ENCODE measurements at regions not wholly inside any gene's neighbourhood (a gene's known extent, or its start where the extent isn't known, plus 50 kb on each side); places are given as distances from the start of the nearest gene placed in this dataset.
"Not testable (repeated sequence)": the region's sequence is repeated elsewhere in the genome, so short reads cannot be mapped to it uniquely, and the experiment has no call there.

DNA sequence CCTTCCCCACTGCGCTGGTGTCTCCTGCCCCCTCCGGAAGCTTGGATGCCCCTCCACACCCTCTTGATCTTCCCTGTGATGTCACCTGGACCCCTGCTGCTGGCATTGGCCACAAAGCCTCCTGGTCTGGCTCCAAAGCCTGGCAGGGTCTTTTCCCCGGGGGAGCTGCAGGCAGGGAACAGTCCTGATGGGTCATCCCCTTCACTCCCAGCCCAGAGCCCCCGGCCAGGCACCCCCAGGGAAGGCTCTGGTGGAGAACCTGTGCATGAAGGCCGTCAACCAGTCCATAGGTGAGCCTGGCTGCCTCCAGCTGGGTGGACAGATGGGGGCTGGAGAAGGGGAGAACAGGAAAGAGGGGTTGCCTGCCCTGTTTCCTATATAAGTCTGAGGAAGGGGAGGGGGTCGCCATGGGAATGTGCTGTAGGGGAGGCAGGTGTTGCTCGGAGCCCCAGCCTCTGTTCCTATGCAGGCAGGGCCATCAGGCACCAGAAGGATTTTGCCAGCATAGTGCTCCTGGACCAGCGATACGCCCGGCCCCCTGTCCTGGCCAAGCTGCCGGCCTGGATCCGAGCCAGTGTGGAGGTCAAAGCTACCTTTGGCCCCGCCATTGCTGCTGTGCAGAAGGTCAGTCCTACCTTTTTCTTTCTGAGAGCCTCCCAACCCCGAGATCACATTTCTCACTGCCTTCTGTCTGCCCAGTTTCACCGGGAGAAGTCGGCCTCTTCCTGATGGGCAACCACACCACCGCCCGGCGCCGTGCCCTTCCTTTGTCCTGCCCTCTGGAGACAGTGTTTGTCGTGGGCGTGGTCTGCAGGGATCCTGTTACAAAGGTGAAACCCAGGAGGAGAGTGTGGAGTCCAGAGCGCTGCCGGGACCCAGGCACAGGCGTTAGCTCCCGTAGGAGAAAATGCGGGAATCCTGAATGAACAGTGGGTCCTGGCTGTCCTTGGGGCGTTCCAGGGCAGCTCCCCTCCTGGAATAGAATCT lies 104.5 kb upstream of the PZP start:
- DNase-seq (ENCODE audit: low read depth in 1 of 2, low spot score in 1 of 2): not testable (repeated sequence)

DNA sequence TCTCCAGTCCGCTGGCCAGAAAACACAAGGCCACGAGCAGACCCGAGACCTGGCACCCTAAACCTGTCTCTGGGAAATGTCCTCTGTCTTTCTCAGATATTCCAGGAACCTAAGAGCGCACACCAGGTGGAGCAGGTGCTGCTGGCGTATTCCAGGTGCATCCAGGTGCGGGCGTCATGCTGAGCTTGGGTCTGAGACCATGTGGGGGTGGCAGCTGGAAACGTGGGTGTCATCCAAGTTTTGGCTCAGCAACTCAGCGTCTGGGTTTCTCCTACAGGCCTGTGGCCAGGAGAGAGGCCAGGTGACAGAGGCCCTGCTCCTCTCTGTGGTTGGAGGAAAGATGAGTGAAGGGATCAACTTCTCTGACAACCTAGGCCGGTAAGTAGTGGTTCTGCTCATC lies 103.3 kb upstream of the PZP start:
- DNase-seq (ENCODE audit: low read depth in 1 of 2, low spot score in 1 of 2): not testable (repeated sequence)

DNA sequence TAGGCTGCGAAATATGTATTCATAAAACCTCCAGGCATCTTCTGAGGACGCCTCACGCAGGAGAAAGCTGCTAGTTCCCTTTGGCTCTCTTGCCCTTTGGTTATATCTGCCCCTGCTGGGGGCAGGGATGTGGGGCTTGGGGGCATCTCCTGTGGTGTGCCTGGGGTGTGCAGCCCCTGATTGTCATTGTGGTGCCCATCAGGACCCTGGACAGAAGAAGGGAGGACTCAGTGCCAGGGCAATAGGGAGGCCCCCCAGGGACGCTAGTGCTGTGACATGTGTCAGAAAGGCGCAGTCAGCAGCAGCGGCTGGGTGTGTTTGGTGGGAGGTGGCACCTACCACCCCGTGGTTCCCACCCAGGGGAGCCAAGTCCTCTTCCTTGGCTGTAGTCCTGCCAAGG lies 102.5 kb upstream of the PZP start:
- not testable (repeated sequence) for DNase-seq (ENCODE audit: low read depth in 1 of 2, low spot score in 1 of 2)

DNA sequence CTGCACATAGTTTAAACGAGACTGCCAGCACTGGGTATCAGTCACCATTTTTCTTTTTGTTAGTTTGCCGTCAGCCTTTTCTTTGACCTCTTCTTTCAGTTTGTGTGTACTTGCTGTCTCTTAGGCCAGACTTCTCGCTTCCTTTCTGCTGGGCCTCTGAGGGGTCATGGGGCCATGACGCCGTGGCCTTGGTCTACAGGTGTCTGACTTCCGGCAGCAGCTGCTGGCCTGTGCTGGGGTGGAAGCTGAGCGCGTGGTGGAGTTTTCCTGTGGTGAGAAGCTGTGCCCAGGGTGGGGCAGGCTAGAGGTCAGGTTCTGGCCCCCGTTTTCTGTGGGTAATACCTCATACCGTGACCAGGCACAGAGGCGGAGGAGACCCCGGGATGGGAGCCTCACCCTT lies 101.6 kb upstream of the PZP start:
- not testable (repeated sequence) for DNase-seq (ENCODE audit: low read depth in 1 of 2, low spot score in 1 of 2)

DNA sequence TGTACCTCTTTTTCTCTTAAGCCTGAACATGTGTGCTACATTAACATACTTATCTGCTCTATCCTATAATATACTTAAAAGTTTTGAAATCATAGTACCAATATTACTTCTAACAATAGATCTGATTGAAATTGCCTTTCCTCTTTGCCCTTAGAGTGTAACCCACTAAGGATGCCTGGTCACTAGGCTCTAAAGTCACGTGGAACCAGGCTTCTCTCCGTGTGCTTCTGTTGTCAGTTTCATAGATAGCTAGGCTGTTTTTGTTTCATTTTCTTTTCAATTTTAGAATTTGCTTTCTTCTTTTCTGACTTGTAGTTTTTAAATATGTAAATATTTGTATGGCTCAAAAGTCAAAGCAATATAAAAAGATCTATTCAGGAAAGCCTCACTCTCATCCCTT lies 100.5 kb upstream of the PZP start:
- DNase-seq (ENCODE audit: low read depth in 1 of 2, low spot score in 1 of 2): not testable (repeated sequence)

DNA sequence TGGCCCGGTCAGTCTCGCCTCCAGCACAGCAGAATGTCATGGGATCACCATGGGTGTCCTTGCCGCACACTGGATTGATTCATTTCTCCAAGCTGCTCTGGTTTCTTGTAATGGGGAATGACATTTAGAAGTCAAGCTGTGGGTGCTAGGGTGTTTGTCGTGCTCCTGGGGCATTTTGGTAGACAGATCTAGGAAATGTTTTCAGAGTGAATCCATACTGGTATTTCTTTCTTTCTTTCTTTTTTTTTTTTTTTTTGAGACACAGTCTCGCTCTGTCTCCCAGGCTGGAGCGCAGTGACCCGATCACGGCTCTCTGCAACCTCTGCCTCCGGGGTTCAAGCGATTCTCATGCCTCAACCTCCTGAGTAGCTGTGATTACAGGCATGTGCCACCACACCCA lies 100.0 kb upstream of the PZP start:
- not testable (repeated sequence) for DNase-seq (ENCODE audit: low read depth in 1 of 2, low spot score in 1 of 2)

DNA sequence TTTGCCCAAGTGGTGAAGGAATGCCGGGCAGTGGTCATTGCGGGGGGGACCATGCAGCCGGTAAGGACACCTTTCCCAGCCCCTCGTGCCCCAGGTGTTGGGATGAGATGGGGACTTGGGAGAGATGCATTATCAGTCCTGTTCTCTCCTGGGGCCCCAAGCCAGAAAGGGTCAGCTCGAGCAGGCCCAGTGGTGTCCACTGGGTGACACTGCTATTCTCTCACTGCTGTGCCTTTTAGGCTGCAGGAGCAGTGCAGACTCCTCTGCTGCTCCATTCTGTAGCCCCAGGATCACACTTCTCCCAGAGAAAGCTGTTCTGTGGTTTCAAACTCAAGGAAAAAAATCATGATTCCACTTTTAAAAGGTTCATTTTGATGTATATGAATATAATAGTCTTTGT lies 99.1 kb upstream of the PZP start:
- not testable (repeated sequence) for DNase-seq (ENCODE audit: low read depth in 1 of 2, low spot score in 1 of 2)

DNA sequence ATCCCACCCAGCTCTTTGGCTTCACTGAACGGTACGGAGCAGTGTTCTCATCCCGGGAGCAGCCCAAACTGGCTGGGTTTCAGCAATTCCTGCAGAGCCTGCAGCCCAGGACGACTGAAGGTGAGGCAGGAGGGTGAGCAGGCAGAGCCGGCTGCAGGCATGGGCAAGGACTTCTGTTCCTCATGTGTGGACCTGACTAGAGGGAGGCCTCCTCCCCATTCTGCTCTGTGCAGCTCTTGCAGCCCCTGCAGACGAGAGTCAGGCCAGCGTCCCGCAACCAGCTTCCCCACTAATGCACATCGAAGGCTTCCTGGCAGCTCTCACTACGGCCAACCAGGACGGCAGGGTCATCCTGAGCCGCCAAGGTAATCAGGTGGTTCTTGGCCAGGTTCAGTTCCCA lies 97.8 kb upstream of the PZP start:
- DNase-seq (ENCODE audit: low read depth in 1 of 2, low spot score in 1 of 2): not testable (repeated sequence)

DNA sequence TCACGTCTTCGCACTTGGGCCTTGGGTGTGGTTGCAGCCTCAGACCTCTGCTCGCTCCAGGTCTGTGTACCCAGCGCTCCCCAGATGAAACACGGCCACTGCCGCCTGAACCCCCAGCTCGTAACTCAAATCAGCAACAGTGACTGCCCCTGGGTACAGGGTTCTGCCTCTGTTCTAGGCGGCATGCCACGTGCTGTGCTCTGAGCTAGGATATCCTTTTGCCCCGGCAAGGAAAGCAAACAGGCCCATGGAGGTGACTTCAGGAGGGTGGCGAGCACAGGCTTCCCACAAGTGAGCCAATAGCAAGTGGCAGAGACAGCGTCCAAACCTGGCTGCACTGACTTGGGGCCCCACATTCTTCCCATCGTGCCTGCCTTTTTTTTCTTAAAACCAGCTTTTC lies 96.3 kb upstream of the PZP start:
- DNase-seq (ENCODE audit: low read depth in 1 of 2, low spot score in 1 of 2): not testable (repeated sequence)

DNA sequence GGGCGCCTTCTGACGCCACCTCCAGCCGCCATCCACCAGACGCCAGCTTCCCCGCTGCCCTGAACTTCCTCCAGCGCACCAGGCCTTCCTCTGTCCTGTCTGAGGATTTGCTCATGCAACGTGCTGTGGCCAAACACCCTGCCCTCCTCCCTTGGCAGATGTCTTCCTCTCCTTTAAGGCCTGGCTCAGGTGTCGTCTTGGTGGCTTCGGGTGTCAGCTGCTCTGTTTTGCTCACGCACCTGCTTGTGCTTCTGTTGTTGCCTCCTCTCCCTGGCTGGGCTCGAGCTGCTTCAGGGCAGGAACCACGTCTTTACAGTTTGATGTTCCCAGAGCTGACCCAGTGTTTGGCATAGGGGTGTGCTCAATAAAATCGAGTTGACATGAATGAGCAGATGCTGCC lies 87.7 kb upstream of the PZP start:
- DNase-seq (ENCODE audit: low read depth in 1 of 2, low spot score in 1 of 2): not testable (repeated sequence)

DNA sequence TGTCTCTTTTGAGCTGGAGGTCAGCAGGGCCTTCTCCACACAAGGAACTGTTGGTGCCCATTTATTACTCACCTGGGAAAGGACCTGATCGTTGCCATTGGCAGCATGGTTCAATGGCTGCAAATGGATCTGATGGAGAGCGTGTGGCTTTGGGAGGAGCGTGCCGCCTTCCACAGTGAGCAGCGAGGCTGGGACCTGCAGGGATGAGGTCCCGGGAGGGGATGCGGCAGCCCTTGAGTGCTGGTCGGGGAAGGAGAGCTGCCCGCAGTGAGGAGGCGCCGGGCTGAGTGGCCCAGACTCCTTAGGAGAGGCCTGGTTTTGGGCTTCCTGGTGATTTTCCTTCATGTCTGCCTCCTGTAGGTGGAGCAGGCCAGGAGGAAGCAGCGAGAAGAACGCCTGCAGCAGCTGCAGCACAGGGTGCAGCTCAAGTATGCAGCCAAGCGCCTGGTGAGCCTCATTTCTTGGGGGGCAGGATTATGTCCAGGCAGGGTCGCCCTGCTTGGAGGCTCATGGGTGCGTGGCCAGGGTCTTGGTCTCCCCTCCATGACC lies 86.0 kb upstream of the PZP start:
- DNase-seq (ENCODE audit: low read depth in 1 of 2, low spot score in 1 of 2): not testable (repeated sequence)

DNA sequence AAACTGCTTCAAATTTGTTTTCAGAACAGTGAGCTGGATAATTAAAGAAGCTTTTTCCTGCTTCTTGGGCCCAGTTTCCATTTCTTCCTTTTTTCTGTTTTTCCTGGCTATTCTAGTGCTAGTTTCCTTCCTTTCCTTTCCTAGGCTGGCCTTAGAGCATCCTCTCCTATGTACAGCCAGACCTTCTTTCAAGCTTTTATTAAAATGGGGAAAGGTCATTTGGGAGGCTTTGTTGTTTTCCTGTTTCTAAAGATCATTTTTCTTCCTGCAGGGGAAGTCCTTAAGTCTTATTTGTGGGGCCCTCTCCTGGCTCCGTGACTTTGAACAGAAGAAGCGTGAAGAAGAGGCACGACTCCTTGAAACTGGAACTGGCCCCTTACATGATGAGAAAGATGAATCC lies 85.2 kb upstream of the PZP start:
- not testable (repeated sequence) for DNase-seq (ENCODE audit: low read depth in 1 of 2, low spot score in 1 of 2)

DNA sequence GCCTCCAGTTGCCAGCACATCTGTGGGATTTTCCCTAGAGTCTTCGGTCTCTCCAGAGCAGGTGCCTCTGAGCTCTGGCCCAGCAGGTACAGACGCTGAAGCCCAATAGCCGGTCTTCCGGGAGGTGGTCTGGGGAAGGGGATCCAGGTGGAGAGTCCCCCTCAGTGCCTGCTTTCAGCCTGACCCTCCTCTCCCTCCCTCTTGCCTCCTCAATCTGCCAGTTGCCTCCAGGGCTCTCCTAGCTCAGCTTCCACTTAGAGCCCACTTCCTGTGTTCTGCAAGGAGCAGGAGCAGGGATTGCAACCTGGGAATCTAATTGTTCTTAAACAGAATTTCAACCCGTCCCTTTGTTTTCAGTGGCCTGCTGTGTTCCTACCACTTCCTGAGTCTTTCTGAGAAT lies 81.8 kb upstream of the PZP start:
- not testable (repeated sequence) for DNase-seq (ENCODE audit: low read depth in 1 of 2, low spot score in 1 of 2)

DNA sequence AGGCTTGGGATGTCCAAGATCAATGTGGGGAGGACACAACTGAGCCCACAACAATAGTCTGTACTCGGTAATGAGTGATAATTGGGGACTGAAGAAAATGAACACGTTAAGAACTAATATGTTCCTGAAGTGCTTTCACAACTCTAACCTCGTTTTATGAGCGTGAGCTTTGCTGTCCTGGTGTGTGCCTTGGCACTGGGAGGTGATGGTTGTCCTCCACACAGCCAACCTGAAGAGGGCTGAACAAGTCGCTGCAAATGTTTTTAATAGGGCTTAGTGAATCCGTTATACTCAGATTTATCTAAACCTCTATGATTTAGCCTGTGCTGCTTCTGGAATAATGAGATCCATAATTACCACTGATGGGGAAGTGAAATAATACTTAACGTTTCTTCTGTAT lies 76.5 kb upstream of the PZP start:
- DNase-seq (ENCODE audit: low read depth in 1 of 2, low spot score in 1 of 2): not testable (repeated sequence)

DNA sequence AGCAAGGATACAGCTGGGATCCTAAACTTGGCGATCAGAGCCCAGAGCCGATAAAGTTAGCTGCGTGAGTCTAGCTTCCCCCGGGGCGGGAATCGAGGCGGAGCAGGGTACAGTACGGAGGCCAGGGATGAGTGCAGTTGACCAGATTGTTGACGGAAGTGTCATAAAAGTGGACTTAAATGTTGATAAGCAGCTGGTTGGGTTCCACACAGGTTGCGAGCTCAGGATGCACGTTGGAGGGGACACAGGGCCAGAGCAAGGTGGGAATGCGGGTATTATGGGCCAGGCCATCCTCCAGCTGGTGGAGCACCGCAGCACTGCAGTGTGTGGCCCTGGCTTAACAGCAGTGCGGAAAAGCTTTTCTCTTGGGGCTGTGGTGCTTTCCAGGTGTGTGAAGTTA lies 76.0 kb upstream of the PZP start:
- DNase-seq (ENCODE audit: low read depth in 1 of 2, low spot score in 1 of 2): peak in 1 of 2 donors; percentile 5

DNA sequence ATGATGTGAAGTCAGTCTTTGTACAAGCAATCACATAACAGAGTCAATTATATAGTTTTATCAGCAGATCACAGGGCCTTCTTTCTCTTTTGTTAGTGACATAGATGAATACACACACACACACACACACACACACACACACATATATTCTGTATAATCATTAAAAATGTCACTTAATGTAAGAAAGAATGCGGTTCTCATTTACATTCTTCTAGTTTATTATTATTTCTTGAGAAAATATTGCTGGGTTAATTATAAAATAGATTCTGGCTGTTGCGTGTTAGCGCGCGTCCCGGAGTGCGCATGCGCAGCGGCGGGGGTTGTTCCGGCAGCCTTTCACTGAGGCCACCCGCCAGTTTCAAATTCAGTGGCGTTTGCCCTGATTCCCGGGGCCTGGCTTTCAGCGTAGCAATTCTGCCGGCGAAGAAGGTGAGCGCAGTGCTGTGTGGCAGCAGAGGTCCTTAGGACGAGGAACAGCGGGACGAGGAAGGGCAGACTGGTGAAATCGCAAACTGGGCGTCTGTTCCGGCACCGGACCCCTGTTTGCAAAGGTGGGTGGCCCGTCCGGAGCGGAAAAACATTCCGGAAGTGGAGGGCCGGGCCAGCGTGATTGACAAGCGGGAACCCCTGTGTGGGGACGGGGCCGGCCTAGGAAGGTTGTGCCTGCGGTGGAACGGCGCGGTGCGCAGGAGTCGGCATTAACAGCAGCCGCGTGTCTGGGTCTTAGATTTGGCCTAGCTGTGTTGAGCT lies 75.3 kb upstream of the PZP start:
- DNase-seq (ENCODE audit: low read depth in 1 of 2, low spot score in 1 of 2): peak; percentile 59 to 80

DNA sequence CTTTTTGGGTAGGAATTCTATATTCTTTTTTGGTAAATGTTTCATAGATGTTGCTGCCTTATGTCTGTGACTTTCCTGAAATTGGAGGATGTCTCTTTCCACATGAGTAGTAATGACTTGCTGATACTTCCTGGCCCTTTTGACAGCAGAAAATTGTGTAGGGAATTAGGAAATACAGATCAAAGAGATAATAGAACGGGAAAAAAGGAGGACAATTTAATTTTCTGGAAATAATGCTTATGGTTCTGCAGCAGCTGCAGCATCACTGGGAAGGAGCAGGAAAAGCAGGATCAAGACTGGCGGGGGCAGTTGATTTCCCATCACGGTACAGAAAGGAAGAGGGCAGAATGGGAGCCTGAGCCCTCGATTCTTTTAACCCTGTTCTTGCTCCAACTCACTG lies 68.8 kb upstream of the PZP start:
- DNase-seq (ENCODE audit: low read depth in 1 of 2, low spot score in 1 of 2): no peak

DNA sequence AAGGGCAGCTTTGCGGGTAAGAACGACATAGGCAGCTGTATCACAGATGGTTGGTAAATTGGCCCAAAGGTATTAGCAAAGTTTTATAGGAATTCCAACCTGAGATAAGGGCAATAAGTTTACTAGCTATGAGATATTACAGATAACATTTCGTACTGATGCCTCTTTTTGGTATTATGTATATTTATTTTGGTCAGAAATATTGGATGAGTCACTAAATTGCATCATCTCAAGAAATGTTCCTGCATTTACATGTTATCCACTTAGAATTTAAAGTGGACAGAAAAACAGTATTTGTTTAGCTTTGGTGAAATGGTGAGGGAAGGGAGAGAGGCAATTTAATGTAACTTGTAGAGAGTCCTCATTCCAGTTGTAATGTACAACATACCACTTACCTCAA lies 65.1 kb upstream of the PZP start:
- DNase-seq (ENCODE audit: low read depth in 1 of 2, low spot score in 1 of 2): no peak

DNA sequence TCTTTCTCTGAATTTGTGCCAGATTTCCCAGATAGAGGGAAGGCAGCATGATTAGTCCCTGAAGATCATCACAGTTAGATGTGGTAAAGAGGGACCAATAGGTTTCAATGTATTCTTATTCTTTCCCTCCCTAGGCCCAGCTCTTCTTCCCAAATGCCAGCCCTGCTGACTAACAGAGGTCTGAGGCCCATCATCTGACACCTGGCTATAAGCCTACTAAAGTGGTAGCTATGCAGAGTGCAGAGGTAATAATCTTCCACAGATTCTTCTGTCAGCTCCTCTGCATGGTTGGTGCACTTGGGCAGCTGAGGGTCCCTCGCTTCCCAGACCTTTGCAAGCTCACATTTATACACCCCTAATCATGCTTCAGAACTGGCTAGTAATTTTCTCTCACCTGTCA lies 63.7 kb upstream of the PZP start:
- DNase-seq (ENCODE audit: low read depth in 1 of 2, low spot score in 1 of 2): no peak

DNA sequence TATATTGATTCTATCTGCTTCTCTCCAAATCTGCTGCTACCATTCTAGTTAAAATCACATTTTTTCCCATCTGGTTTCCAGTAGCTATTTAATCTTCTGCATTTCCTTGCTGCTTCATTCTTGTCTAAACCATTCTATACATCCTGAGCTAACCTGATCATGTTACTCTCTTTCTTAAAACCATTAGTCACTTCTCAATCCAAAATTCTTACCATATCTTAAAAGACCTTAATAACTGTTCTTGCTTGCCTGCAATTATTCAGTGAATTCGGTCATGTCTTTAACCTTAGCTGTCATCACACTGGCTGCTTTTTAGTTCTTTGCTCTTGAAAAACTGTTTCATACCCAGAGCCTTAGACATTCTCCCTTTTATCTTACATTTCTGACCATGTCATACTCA lies 56.4 kb upstream of the PZP start:
- no peak for DNase-seq (ENCODE audit: low read depth in 1 of 2, low spot score in 1 of 2)

DNA sequence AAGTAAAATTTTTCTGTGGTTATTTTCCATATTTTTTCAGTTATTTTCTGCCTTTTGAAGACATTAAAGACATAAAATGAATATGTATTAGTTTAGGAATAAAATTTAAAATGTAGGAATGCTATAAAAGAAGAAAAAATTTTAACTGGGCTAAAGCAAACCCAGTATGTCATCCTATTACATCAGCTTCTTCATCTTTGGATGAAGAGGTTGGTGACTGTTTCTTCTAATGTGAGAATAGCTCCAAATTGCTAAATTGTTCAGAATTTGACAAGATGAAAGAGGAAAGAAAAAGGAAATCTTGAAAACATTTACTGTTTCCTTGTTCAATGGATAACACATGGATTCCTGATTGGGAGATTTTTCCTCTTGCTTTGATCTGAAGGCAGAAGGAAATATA lies 52.7 kb upstream of the PZP start:
- DNase-seq (ENCODE audit: low read depth in 1 of 2, low spot score in 1 of 2): no peak

DNA sequence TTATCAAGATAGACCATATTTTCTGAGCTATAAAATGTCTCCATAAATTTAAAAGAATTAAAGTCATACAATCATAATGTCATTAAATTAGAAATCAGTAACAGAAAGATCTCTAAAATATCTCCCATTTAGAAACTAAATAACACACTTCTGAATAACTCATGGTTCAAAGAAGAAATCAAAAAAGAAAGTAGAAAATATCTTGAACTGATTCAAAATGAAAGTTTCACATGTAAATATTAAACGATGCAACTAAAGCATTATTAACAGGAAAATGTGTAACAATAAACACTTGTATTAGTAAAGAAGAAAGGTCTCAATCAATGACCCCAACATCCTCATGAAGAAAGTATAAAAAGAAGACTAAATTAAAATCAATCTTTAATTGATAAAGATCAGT lies 50.5 kb upstream of the PZP start:
- no peak for DNase-seq (ENCODE audit: low read depth in 1 of 2, low spot score in 1 of 2)

Measured in stimulated activated CD4-positive, alpha-beta T cell treated with anti-CD3 and anti-CD28 coated beads, Interleukin-15, amount 100 ng/mL, for 1 hour (primary cell).